Endothelial cell of umbilical vein (primary cell): ENCODE measurements at regions not wholly inside any gene's neighbourhood (a gene's known extent, or its start where the extent isn't known, plus 50 kb on each side); places are given as distances from the start of the nearest gene placed in this dataset.

ENCODE experiments used
- EZH2 ChIP-seq: IDR thresholded peaks from 2 replicates; pipeline ENCODE4 v1.6.1; 2012; ENCODE audit warnings: borderline replicate concordance, low read depth, mild to moderate bottlenecking, moderate library complexity, low read length, inconsistent platforms; ENCODE audit not compliant: severe bottlenecking
- GATA2 ChIP-seq: IDR thresholded peaks from 2 replicates; pipeline ENCODE4 v1.7.0; 2011; ENCODE audit warnings: low read depth, mild to moderate bottlenecking, moderate library complexity, mixed read lengths, low read length; ENCODE audit not compliant: insufficient read length, insufficient read depth
- JUN ChIP-seq: IDR thresholded peaks from 2 replicates; pipeline ENCODE4 v1.6.1; 2011; ENCODE audit warnings: borderline replicate concordance, low read depth; ENCODE audit not compliant: insufficient read length, insufficient read depth
- MAX ChIP-seq: IDR thresholded peaks from 2 replicates; pipeline ENCODE4 v1.6.1; 2011; ENCODE audit not compliant: insufficient read depth, insufficient read length
- MYC ChIP-seq: IDR thresholded peaks from one replicate; pipeline ENCODE4 v1.6.1; 2011; ENCODE audit warnings: mild to moderate bottlenecking, low read depth, low read length
- POLR2A ChIP-seq: IDR thresholded peaks from 2 replicates; pipeline ENCODE4 v1.6.1; 2012; ENCODE audit warnings: low read depth, mild to moderate bottlenecking, control low read depth, low read length
- POLR2AphosphoS5 ChIP-seq: IDR thresholded peaks from 2 replicates; pipeline ENCODE4 v1.6.1; 2012; ENCODE audit warnings: low read depth, mild to moderate bottlenecking, control low read depth, low read length, moderate library complexity; ENCODE audit not compliant: insufficient read depth
- TF ChIP-seq, protein P1 (sequence below), 2 donors: IDR thresholded peaks; 1 replicate in 1 of 2; 2 replicates in 1 of 2; pipeline ENCODE4 v1.5.1; 2011; ENCODE audit warnings: low read length in 2 of 2, mild to moderate bottlenecking in 2 of 2, moderate library complexity in 2 of 2, control low read depth in 1 of 2, inconsistent platforms in 1 of 2, low read depth in 1 of 2; ENCODE audit not compliant: insufficient read depth in 1 of 2; ENCODE audit errors: extremely low read depth in 1 of 2

DNA sequence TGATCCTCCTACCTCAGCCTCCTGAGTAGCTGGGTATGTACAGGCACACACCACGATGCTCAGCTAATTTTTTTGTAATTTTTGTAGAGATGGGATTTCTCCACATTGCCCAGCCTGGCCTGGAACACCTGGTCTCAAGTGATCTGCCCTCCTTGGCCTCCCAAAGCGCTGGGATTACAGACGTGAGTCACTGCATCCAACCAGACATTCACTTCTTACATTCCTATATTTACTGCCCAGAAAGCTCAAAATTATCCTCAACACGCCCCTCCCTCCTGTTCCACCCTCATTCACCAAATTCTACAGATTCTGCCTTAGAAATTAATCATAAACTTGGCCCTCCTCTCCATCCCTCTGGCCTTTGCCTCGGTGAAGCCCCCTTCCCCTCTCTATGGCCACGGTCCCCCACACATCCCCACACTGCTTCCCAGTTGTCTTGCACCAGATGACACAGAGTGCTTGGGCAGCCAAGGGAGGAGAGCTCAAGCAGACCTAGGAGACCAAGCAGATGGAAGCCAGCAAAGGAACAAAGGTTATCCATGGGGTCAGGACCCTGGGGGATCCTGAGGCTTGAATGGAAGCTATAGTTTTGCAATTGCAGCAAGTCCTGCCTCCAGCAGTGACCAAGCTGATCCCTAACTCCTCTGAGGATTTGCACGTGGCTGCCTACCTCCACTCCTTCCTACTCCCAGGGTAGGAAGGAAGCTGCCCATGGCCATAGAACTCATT, 213.2 kb upstream of the FOXN3 start:
- TF ChIP-seq JUN (no peak), MAX (no peak), GATA2 (no peak), EZH2 (no peak), POLR2AphosphoS5 (no peak), POLR2A (no peak), MYC (no peak)
- TF ChIP-seq, protein P1, sequence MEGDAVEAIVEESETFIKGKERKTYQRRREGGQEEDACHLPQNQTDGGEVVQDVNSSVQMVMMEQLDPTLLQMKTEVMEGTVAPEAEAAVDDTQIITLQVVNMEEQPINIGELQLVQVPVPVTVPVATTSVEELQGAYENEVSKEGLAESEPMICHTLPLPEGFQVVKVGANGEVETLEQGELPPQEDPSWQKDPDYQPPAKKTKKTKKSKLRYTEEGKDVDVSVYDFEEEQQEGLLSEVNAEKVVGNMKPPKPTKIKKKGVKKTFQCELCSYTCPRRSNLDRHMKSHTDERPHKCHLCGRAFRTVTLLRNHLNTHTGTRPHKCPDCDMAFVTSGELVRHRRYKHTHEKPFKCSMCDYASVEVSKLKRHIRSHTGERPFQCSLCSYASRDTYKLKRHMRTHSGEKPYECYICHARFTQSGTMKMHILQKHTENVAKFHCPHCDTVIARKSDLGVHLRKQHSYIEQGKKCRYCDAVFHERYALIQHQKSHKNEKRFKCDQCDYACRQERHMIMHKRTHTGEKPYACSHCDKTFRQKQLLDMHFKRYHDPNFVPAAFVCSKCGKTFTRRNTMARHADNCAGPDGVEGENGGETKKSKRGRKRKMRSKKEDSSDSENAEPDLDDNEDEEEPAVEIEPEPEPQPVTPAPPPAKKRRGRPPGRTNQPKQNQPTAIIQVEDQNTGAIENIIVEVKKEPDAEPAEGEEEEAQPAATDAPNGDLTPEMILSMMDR (IDR thresholded peaks at IDR 0.05; ENCODE audit: extremely low read depth in 1 of 2, insufficient read depth in 1 of 2, low read depth in 1 of 2, low read length in 2 of 2): no peak
